Activated CD4-positive, alpha-beta T cell treated with anti-CD3 and anti-CD28 coated beads for 48 hours (primary cell): ENCODE measurements at regions not wholly inside any gene's neighbourhood (a gene's known extent, or its start where the extent isn't known, plus 50 kb on each side); places are given as distances from the start of the nearest gene placed in this dataset.
"Not testable (repeated sequence)": the region's sequence is repeated elsewhere in the genome, so short reads cannot be mapped to it uniquely, and the experiment has no call there.

Experiments
- DNase-seq: peaks from one replicate; pipeline ENCODE4 v3.0.0-alpha.2; 2020

GRCh38 chrX:20693078-20693477, 426.4 kb upstream of the RPS6KA3 start:
- no peak for DNase-seq

- no peak for DNase-seq
Measured at GRCh38 chrX:20686256-20686655, 419.5 kb upstream of the RPS6KA3 start.

- no peak for DNase-seq
Measured at GRCh38 chrX:20685652-20686051, 418.9 kb upstream of the RPS6KA3 start.

GRCh38 chrX:20681683-20682082, 415.0 kb upstream of the RPS6KA3 start:
- DNase-seq, result no peak

GRCh38 chrX:20680998-20681397, 414.3 kb upstream of the RPS6KA3 start:
- no peak for DNase-seq

GRCh38 chrX:20672476-20672875, 405.8 kb upstream of the RPS6KA3 start:
- DNase-seq, result no peak

- DNase-seq, result not testable (repeated sequence)
Measured at GRCh38 chrX:20671746-20672145, 405.0 kb upstream of the RPS6KA3 start.

GRCh38 chrX:20670611-20671010, 403.9 kb upstream of the RPS6KA3 start:
- no peak for DNase-seq

- DNase-seq, result no peak
Measured at GRCh38 chrX:20668550-20668949, 401.8 kb upstream of the RPS6KA3 start.

DNA sequence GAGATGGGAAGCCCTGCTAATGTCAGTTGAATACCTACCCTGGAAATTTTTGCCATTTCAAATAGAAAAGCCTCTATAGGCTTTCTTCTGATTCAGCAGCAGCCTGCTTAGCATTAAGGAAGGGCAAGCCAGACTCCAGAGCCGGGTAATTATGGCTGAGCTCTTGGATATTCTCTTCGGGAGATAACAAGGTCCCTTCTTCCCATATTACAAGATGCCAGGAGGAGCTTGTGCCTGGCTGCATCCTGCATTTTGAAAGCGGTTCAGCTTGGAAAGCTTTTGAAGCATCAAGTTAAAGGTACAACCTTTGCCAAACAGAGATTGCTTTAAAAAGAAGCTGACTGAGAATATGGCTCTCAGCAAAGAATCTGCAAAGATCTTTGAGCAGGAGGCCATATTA, 399.6 kb upstream of the RPS6KA3 start:
- no peak for DNase-seq

DNA sequence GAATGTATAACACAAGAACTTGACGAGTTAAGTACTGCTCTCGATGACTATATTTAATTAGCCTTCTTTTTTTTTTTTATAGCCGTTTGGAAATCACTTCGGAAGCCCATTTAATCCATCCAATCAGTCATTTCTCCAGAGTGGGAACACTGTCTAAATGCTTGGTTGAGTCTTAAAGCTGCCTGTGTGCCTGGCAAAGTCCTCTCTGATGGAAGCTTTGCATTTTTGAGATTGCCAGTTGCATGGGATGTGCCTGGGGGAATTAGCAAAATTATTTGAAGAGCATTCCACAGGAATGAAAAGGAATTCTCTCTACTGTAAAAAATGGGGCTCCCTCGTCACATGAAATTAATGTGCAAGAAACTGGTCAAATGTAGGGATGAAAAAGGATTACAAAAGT, 398.8 kb upstream of the RPS6KA3 start:
- DNase-seq, result no peak

DNA sequence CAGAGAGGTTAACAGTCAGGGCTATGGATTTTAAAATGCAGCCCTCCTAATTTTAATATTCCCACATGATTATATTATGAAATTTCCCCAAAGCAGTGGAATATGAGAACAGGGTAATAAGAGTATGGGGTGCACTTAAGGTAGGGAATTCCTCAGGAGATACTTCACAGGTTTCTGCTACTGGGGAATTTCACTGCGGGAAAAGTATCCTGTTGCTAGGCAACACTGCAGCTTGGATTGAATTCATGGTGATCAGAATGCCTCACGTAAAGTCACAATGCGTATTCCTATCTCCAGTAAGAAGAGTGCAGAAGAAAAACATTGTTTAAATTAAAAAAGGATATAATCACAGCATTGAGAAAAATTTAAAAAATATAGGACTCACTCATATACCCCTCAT, 398.1 kb upstream of the RPS6KA3 start:
- no peak for DNase-seq

DNA sequence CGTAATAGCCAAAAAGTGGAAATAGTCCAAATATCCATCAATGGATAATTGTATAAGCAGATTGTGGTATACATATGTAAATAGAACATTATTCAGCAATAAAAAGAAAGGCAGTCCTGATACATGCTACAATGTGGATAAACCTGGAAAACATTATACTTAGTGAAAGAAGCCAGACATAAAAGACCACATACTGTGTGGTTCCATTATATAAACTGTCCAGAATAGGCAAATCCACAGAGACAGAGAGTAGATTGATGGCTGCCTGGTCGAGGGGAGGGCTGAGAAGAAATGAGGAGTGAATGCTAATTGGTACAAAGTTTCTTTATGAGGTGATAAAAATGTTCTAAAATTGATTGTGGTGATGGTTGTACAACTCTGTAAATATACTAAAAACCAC, 397.4 kb upstream of the RPS6KA3 start:
- no peak for DNase-seq

DNA sequence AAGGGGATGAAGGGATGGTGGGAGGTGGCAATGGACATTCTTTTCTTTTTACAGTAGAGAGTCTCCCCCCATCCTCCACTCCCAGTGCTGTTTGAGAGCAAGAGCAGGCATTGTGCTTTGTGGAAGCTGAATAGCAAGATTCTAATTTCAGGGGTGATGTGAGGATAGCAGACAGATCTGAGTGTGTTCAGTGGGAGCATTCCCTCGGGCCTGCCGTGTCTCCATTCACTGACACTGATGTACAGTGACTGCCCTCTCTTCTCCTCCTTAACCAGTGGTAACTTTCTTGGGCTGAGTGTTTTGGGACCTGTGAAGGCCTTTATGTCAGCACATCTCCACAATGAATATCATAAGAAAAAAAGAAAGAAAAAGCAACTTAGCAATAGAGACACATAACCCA, 396.6 kb upstream of the RPS6KA3 start:
- DNase-seq, result no peak

GRCh38 chrX:20656721-20657120, 390.0 kb upstream of the RPS6KA3 start:
- DNase-seq, result no peak

DNA sequence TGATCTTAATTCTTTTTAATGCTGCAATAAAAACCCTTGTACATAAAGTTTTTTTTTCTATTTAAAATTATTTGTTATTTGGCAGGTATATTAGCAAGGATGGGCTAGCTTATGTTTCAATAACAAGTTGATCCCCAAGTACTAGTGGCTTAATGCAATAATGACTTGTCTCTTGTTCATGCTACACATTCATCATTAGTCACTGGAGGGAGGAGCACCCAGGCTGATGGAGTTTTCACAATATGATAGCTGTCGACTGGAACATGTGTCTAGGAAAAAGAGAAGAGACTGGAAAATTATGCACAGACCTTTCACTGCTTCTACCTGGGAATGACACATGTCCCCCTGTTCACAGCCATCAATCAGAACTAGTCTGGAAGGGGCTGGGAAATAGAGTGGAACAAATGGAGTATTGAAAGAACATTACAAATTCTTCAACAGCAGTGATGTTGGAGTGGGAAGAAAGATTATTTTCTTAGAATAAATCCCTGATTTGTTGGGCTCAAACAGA, 387.9 kb upstream of the RPS6KA3 start:
- DNase-seq, result no peak

- DNase-seq, result no peak
Measured at GRCh38 chrX:20653070-20653469, 386.4 kb upstream of the RPS6KA3 start.

DNA sequence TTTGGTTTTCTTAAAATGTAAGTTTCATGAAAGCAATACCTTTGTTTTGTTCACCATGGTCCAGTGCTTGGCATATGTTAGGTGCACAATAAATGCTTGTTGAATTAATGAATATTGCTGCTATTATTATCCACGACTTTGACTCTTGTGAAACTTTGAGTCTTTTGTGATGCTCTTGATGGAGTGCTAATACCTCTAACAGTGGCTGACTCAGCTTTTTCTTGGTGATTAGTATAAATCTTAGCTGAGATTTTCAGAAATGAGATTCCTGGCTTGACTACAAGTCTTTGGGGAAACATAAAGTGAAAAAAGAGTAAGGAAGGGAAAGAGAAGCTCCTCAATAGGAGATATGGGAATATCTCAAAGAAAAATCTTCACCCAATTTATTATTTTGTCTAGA, 375.2 kb upstream of the RPS6KA3 start:
- no peak for DNase-seq

GRCh38 chrX:20639115-20639514, 372.4 kb upstream of the RPS6KA3 start:
- no peak for DNase-seq

GRCh38 chrX:20637351-20637750, 370.6 kb upstream of the RPS6KA3 start:
- no peak for DNase-seq

GRCh38 chrX:20633451-20633850, 366.7 kb upstream of the RPS6KA3 start:
- DNase-seq, result no peak

GRCh38 chrX:20623448-20623847, 356.7 kb upstream of the RPS6KA3 start:
- DNase-seq, result no peak

DNA sequence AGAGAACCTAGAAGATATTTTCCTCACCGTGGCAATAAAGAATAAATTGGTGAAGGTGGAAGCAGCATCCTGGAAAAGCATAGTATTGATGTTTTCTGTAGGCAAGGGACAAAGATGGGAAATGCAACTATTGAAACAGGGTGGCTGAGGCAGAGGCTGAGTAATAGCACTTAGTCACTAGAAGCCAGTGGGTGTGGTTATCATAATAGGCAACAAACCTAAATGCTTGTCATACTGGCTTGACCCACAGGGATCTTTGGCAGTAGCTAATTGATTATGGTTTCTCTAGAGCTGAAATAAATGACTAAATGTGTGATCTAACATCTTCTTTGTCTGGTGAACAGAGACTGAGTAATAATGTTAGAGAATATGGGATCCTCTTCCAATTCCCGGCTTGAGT, 353.6 kb upstream of the RPS6KA3 start:
- no peak for DNase-seq

- DNase-seq, result no peak
Measured at GRCh38 chrX:20609916-20610415, 343.3 kb upstream of the RPS6KA3 start.

DNA sequence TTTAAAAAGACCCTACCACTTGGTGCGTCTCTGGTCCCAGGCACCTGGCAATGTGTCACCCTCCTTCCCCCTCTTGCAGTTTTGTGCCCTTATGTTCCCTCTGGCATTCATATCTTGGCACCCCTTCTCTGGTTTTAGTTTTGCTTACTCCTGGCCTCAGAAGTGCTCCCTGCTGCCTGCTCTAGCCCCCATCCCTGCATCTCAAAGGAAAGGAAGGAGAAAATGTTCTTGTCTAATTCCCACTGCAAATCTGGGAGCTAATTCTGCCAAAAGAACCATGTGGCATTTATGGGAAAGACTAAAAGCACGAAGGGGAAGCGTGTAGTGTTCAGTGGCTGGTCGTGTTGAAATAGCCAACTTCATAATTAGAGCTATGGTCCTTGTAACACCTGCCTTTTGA, 340.1 kb upstream of the RPS6KA3 start:
- DNase-seq, result no peak

- no peak for DNase-seq
Measured at GRCh38 chrX:20596856-20597255, 330.1 kb upstream of the RPS6KA3 start.
